OCI-LY3 (cell line): ENCODE measurements at regions not wholly inside any gene's neighbourhood (a gene's known extent, or its start where the extent isn't known, plus 50 kb on each side); places are given as distances from the start of the nearest gene placed in this dataset.

ENCODE experiments used
- CTCF ChIP-seq: fragments of 200-600, 300-600 bp; sonication (generic); IDR thresholded peaks from 2 replicates; pipeline ENCODE4 v1.5.1; 2014; ENCODE audit warnings: antibody characterized with exemption, low read length, low read depth
- EZH2phosphoT487 ChIP-seq: fragments of 200-600 bp; shearing (Covaris generic); IDR thresholded peaks from 2 replicates; pipeline ENCODE4 v1.6.1; 2018; ENCODE audit warnings: antibody characterized with exemption, mixed run types, low read depth

- no peak for TF ChIP-seq CTCF
- no peak for TF ChIP-seq EZH2phosphoT487
These were observed 87.3 kb downstream of the INHBB start for GRCh38 chr2:120432976-120433815.
